VCaP (cell line): ENCODE measurements at regions not wholly inside any gene's neighbourhood (a gene's known extent, or its start where the extent isn't known, plus 50 kb on each side); places are given as distances from the start of the nearest gene placed in this dataset.

Experiments used
- H3K27ac ChIP-seq: fragments of 450-650 bp; 2 replicates; pipeline ENCODE4 v1.5.1; 2017
- TF ChIP-seq, protein P1 (sequence below): fragments of 450-650 bp; conservative IDR thresholded peaks from 2 replicates; pipeline ENCODE4 v1.5.1; 2017; ENCODE audit warnings: mild to moderate bottlenecking, moderate library complexity

DNA sequence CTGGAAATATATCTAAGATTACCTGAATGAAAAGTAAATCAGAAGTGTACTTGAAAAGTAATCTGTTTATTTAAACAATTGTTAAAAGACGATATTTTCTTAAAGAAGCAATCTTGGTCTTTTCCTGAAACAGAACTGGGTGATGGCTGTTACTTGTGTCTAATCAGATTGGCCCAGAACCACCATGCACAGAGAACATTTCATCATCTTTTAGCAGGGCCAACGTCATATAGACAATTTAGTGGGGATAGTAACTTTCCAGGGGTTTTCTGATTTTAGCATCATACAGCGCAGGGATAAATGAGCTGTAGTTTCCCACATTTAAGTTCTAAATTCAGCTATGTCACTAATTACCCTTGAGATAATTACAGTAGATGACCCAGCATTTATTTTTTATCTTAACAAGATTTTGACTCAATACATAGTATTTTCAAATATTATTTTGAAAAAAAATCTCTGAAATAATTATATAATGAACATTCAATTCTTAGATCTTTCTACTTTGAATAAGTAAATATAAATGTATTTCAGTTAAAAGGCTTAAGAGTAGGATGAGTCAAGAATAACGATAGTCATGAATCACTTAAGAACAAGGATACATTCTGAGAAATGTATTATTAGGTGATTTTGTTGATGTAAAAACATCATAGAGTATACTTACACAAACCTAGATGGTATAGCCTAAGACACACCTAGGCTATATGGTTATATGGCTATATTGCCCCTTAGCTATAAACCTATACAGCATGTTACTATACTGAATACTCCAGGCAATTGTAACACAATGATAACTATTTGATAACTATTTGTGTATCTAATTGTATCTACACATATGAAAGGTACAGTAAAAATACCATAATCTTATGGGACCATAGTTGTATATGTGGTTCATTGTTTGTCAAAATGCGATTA lies 103.8 kb upstream of the MME start:
- no peak overlapping the region for H3K27ac ChIP-seq
- TF ChIP-seq, protein P1, sequence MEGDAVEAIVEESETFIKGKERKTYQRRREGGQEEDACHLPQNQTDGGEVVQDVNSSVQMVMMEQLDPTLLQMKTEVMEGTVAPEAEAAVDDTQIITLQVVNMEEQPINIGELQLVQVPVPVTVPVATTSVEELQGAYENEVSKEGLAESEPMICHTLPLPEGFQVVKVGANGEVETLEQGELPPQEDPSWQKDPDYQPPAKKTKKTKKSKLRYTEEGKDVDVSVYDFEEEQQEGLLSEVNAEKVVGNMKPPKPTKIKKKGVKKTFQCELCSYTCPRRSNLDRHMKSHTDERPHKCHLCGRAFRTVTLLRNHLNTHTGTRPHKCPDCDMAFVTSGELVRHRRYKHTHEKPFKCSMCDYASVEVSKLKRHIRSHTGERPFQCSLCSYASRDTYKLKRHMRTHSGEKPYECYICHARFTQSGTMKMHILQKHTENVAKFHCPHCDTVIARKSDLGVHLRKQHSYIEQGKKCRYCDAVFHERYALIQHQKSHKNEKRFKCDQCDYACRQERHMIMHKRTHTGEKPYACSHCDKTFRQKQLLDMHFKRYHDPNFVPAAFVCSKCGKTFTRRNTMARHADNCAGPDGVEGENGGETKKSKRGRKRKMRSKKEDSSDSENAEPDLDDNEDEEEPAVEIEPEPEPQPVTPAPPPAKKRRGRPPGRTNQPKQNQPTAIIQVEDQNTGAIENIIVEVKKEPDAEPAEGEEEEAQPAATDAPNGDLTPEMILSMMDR: no peak

DNA sequence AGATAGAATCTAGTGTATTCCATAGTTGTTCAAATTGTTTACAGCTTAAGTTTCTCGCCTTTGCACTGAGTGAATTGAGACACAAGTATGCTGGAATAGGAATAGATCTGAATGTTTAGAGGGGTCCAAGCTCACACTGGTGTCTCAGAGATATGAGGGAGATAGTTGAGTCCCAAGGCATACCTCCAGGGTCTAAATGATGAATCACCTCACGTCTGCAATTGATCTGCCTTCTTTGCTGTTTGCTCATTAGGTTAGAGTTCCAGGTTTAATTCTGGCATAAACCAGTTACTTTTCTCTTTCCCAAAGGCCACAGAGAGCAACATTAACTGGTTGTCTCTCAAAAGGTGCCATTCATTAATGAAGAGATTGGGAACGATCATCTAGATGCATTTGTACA lies 106.3 kb upstream of the MME start:
- TF ChIP-seq, protein P1: no peak

DNA sequence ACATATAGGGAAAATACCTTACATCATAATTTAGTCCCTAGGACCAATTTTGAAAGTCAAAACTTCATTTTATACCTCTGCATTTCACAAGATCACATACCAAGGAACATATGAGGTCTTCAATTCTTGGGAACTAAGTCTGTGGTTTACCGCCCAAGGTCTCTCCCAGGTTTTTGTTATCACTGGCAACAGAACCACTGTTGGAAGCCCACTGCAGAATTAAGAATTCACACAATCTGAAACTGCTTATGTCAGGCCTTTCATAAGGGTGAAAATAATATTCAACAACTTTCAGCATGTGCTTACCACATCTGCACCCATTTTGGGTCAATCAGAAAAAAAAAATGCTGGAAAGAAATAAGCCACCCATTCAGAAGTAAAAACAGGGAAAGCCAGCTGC lies 107.2 kb upstream of the MME start:
- TF ChIP-seq, protein P1: no peak
- H3K27ac ChIP-seq: no peak overlapping the region

More for the DNA sequence above, 106.3 kb upstream of the MME start:
- no peak overlapping the region for H3K27ac ChIP-seq

DNA sequence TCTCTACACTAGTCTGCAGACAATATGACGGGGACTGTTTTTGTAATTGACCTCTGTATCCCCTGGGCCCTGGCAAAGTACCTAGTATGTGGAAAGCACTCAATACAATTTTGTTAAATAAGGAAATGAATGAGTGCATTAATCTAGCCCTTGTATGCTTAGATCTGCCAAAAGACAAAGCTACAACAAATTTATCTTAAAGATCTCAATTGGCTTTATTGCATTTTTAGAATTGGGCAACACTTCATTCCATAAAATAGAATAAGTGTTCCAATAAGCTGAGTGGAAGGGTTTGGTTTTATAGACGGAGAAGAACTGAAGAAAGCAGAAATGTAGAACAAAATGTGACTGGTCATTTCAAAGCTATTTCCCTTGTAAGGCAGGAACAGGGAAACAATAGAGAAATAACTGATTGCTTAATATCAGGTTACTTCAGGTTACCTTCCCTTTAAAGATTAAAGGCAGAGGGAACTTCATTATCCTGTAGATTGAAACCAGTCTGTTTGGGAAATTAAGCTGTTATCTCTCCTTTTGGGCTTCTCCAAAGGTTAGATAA lies 108.3 kb upstream of the MME start:
- no peak overlapping the region for H3K27ac ChIP-seq
- TF ChIP-seq, protein P1: no peak

DNA sequence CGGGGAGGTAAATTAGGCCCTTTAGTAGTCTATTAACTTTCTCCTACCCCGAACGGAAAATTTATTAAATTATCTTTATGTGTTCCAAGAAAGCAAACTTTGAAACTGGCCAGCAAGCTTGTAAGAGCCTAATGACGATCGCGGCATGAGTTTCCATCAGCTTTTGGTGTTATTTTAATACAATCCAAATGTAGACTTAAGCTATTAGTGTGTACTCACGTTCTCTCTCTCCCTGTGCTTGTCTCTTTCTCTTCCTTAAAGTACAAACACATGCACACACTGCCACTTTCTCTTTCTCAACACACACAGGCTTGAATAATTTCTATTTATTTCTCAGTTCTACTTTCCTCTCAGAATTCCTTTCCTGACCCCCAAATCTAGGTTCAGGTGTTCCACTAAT lies 108.8 kb upstream of the MME start:
- no peak overlapping the region for H3K27ac ChIP-seq
- TF ChIP-seq, protein P1: no peak

DNA sequence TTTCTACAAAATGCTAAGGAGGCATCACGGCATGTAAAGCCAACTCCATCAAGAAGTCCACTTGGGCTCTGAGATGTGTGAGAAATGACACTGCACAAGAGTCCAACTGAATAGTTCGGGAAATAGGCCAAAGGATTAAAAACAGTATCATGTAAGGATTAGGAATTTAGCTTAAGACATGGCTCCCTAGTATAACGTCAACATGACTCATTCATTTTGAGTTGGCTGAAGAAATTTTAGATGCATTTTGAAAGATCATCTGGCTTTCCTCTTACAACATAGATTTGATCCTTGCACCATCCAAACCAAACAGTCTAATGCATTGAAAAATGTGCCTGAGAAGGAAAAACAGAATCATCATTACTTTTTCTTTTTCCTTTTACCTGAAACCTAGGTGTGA lies 109.3 kb upstream of the MME start:
- no peak overlapping the region for H3K27ac ChIP-seq
- TF ChIP-seq, protein P1: no peak

DNA sequence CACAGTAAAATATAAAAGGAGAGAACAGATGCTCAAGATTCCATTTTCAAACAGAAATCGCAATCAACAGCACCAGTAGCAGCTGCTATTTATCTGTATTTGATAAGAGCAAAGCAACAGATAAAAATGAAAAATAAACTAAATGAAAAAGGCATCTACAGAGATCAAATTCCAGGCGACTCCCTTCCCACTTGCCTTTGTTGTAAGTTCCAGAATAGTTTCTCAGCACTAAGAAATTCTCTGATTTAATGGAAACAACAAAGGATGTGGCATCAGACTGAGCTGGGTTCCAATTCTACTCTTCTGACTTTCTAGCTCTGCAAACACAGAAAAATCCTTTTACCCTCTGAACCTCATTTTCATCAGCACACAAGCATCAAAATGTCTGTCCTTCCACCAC lies 110.8 kb upstream of the MME start:
- H3K27ac ChIP-seq: no peak overlapping the region
- TF ChIP-seq, protein P1: no peak
